GM10248 (cell line): ENCODE measurements at regions not wholly inside any gene's neighbourhood (a gene's known extent, or its start where the extent isn't known, plus 50 kb on each side); places are given as distances from the start of the nearest gene placed in this dataset.

Source experiments
- CTCF ChIA-PET: fragments of 300-600 bp; sonication (Branson Sonifier 250); formaldehyde crosslinking; extraction: SDS; loops from one replicate; lab custom pipeline; 2021; ENCODE audit warnings: antibody characterized with exemption; lab: Yijun Ruan, JAX
- POLR2A ChIA-PET: fragments of 350-650 bp; sonication (Branson Sonifier 250); formaldehyde crosslinking; extraction: SDS; loops from one replicate; lab custom pipeline; 2020; ENCODE audit warnings: antibody characterized with exemption; lab: Yijun Ruan, JAX
- DNase-seq: peaks from one replicate; pipeline ENCODE4 v3.0.0; 2012; ENCODE audit errors: extremely low spot score
- TF ChIP-seq, protein P1 (sequence below): IDR thresholded peaks from 2 replicates; pipeline ENCODE4 v1.5.1; 2012; ENCODE audit warnings: mild to moderate bottlenecking, low read depth; ENCODE audit errors: extremely low read depth, missing control alignments, control extremely low read depth

DNA sequence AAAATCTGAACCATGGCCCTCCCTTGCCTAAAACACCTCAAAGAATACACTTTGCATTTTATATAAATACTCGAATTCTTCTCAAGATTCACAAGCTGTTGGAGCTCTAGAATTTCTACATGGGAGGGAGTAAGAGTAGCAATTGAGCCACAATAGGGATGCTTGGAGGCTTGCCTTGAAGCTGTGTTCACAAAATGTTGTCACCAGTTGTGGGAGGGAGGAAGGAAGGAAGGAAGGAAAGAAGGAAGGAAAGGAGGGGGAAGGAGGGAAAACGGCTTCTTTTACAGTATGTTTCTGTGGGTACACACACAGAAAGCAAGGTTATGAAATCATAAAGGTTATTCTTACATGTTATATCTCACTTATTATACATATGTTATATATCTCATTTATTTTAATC is 128.6 kb upstream of the PEG3 start:
- CTCF ChIA-PET, result no interaction called here
- POLR2A ChIA-PET, result no interaction called here
- TF ChIP-seq, protein P1, sequence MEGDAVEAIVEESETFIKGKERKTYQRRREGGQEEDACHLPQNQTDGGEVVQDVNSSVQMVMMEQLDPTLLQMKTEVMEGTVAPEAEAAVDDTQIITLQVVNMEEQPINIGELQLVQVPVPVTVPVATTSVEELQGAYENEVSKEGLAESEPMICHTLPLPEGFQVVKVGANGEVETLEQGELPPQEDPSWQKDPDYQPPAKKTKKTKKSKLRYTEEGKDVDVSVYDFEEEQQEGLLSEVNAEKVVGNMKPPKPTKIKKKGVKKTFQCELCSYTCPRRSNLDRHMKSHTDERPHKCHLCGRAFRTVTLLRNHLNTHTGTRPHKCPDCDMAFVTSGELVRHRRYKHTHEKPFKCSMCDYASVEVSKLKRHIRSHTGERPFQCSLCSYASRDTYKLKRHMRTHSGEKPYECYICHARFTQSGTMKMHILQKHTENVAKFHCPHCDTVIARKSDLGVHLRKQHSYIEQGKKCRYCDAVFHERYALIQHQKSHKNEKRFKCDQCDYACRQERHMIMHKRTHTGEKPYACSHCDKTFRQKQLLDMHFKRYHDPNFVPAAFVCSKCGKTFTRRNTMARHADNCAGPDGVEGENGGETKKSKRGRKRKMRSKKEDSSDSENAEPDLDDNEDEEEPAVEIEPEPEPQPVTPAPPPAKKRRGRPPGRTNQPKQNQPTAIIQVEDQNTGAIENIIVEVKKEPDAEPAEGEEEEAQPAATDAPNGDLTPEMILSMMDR, result no peak
- DNase-seq, result no peak

DNA sequence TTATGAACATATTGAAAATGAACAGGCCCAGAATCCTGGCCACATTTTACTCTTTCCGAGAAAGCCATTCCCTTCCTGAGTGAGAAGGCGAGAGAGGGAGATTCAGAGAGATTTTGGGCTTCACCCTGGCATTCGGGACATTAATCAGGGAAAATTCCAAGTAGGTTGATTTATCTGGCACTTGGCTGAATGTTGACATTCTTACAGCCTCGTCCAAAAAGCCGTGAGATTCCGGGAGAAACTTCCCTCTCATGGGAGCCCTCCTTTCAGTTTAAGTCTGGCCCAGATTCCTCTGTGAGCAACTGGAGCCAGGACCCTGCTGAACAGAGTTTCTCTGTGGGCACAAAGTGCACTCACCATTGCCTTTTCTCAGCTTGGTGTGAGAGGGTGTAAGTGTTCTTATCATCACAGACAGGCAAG is 129.2 kb upstream of the PEG3 start:
- ChIA-PET POLR2A (no interaction called here), CTCF (no interaction called here)
- TF ChIP-seq, protein P1, result no peak
- DNase-seq, result no peak

DNA sequence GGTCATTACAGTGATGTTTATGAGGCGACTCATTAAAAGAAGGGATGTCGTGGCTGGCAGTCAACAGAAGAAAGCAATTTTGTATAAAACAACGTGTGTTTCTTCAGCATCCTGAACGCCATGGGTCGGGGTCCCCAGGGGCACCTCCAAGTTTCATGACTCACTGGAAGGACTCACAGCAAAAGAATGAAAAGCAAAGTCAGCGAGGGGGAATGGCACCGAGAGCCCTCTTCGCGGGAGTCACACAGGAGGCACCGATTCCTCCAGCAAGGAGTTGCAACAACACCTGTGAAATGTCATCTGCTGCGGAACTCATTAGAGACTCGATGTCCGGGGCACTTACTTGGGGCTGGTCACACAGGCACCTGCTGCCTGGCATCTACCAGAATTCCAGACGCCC is 130.7 kb upstream of the PEG3 start:
- CTCF ChIA-PET, result no interaction called here
- POLR2A ChIA-PET, result no interaction called here
- TF ChIP-seq, protein P1, result no peak
- DNase-seq, result no peak

DNA sequence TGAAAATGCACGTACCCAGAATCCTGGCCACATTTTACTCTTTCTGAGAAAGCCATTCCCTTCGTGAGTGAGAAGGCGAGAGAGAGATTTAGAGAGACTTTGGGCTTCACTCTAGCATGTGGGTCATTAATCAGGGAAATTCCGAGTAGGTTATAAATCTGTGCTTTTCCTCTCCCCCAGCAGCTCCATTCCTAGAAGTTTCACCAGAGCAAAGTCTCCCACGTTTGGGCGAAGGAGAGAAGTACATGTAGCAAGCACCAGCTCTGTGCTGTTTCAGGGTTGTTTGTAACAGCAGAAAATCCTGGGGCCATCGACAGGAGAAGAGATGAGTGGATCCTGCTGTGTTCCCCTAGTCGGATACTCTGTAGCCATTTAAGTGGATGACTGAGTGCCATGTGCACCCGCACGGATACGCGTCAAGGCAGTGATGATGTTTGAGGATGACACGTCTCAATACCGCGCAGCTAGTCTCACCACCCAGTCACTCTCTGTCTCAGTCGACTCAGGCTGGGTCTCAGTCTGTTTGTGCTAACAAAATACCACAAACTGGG is 131.8 kb upstream of the PEG3 start:
- no peak for DNase-seq
- ChIA-PET CTCF (no interaction called here), POLR2A (no interaction called here)
- TF ChIP-seq, protein P1, result no peak

DNA sequence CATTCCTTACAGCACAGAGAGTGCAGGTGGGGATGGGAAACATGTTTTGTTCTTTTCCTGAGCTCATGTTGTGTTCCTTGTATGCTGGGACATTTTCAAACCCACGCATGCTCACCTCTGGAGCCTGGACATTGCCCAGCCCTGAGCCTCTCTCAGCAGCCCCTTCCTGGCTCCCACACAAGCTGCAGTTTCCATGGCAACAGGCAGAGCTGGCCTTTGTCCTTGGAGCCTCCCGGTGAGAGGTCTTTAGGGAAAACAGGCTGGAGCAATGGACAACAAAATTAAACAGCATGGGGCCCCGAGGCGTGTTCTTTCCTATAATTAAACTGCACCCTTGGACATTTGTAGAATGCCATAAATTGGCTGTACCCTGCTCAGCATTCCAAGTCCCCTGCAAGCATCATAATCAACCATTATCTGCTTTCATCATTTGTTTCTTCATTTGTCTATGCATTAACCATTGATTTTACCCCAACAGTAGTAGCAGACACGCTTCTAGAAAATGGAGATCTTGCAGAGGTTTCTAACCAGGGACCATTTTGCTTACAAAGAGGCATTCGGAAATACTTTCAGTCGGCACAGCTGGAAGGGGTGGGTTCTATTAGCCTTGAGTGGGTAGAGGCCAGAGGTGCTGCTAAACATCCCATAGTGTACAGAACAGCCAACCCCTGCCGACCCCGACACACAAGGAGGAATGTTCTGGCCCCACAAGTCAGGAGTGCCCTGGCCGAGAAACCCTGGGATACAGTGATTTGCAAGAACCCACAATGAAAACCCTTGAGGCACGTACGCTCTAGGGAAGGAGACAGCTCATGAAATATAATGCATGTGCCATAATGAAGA is 133.4 kb upstream of the PEG3 start:
- DNase-seq, result no peak
- POLR2A ChIA-PET, result no interaction called here
- TF ChIP-seq, protein P1, result no peak
- CTCF ChIA-PET, result no interaction called here

DNA sequence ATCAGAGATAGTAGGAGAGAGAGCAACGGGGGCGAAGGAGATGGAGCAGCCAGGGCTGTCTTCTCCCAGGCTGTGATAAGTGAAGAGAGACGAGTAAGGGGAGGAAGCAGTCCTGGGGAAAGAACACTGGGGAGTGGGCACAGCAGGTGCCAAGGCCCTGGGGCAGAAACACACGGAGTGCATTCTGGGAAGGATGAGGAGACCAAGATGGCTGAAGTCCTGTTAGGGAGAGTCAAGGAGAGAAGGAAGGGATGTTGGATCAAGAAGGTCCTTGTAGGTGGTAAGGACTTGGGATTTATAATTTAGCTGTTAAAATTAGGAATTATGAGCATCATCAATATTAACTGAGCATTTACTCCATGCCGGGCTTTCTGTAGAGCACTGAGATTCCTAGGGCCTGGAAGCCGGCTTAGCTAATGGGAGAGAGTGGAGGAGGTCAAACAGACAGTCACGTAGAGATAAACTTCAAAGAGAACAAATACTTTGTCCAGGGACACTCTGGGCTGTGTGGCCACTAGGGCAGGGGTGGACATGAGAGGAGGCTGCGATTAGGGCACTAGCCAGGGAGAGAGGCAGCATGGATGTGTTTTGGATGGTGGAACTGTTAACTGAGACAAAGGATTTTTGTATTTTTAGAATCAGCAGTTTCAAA is 134.2 kb upstream of the PEG3 start:
- ChIA-PET POLR2A (no interaction called here), CTCF (no interaction called here)
- TF ChIP-seq, protein P1, result no peak
- no peak for DNase-seq
